H1 (cell line): ENCODE measurements at regions not wholly inside any gene's neighbourhood (a gene's known extent, or its start where the extent isn't known, plus 50 kb on each side); places are given as distances from the start of the nearest gene placed in this dataset.

Experiments
- CTCF ChIA-PET: fragments of 300-600 bp; sonication (Branson Sonifier 250); formaldehyde crosslinking; loops from one replicate; lab custom pipeline; 2021; ENCODE audit not compliant: partially characterized antibody; lab: Charles Lee
- POLR2A ChIA-PET: fragments of 300-600 bp; sonication (Branson Sonifier 250); formaldehyde crosslinking; loops from one replicate; lab custom pipeline; 2021; ENCODE audit warnings: inconsistent platforms; ENCODE audit not compliant: partially characterized antibody; lab: Charles Lee
- DNase-seq, 2 experiments: peaks; one replicate each; pipeline versions ENCODE4 v3.0.0 to v3.0.0-alpha.2; 2010 to 2022; ENCODE audit warnings: low spot score in 2 of 2, low read depth in 1 of 2, mixed read lengths in 1 of 2
- FAIRE-seq: peaks from 2 replicates; lab custom pipeline; 2011; peaks lifted over from hg19 to GRCh38; lab: Jason Lieb, UNC
- H2AFZ ChIP-seq: 2 replicates; pipeline ENCODE4 v1.8.1; 2012; ENCODE audit warnings: low read length, inconsistent platforms
- H2AK5ac ChIP-seq: 2 replicates; pipeline ENCODE4 v1.6.1; 2013; ENCODE audit warnings: low read depth, low read length
- H2BK120ac ChIP-seq: replicated peaks from 2 replicates; pipeline ENCODE3; 2013; ENCODE audit warnings: low read depth, low read length, inconsistent platforms
- H2BK12ac ChIP-seq: 2 replicates; pipeline ENCODE4 v1.6.1; 2013; ENCODE audit warnings: low read depth, low read length
- H2BK15ac ChIP-seq: 2 replicates; pipeline ENCODE4 v1.6.1; 2013; ENCODE audit warnings: low read length
- H2BK20ac ChIP-seq: 2 replicates; pipeline ENCODE4 v1.6.1; 2013; ENCODE audit warnings: low read length
- H2BK5ac ChIP-seq: 2 replicates; pipeline ENCODE4 v1.6.1; 2013; ENCODE audit warnings: low read depth, low read length
- H3K14ac ChIP-seq: 2 replicates; pipeline ENCODE4 v1.6.1; 2013; ENCODE audit warnings: inconsistent platforms; ENCODE audit not compliant: insufficient read length
- H3K18ac ChIP-seq: 2 replicates; pipeline ENCODE4 v1.6.1; 2013; ENCODE audit warnings: low read length; ENCODE audit errors: extremely low read depth
- H3K23ac ChIP-seq: 2 replicates; pipeline ENCODE4 v1.6.1; 2013; ENCODE audit warnings: inconsistent platforms; ENCODE audit not compliant: insufficient read length
- H3K23me2 ChIP-seq: 2 replicates; pipeline ENCODE4 v1.6.1; 2013; ENCODE audit warnings: low read depth, low read length
- H3K27ac ChIP-seq: 2 replicates; pipeline ENCODE4 v1.6.1; 2011; ENCODE audit warnings: low read depth, low read length, inconsistent platforms
- H3K27me3 ChIP-seq, 4 experiments: replicated peaks in 1 of 4; 1 replicate in 1 of 4; 2 replicates in 3 of 4; pipeline versions ENCODE4 v1.6.1 to v1.8.1; 2011 to 2013; ENCODE audit warnings: low read length in 3 of 4, mild to moderate bottlenecking in 3 of 4, inconsistent platforms in 2 of 4, mixed read lengths in 2 of 4, moderate library complexity in 1 of 4; ENCODE audit not compliant: control insufficient read depth in 3 of 4, insufficient read depth in 3 of 4; ENCODE audit errors: extremely low read depth in 1 of 4
- H3K36me3 ChIP-seq, 4 experiments: 2 replicates each; pipeline versions ENCODE4 v1.6.1 to v1.8.1; 2011 to 2013; ENCODE audit warnings: mild to moderate bottlenecking in 4 of 4, low read length in 3 of 4, moderate library complexity in 2 of 4, control low read depth in 1 of 4, inconsistent platforms in 1 of 4; ENCODE audit not compliant: insufficient read depth in 4 of 4, control insufficient read depth in 2 of 4
- H3K4ac ChIP-seq: replicated peaks from 2 replicates; pipeline ENCODE3; 2013; ENCODE audit warnings: low read length, low read depth, mixed read lengths, inconsistent platforms; ENCODE audit not compliant: insufficient read length
- H3K4me1 ChIP-seq, 4 experiments: replicated peaks in 1 of 4; 1 replicate in 1 of 4; 2 replicates in 3 of 4; pipeline versions ENCODE4 v1.6.1 to v1.8.1; 2011 to 2013; ENCODE audit warnings: low read length in 3 of 4, inconsistent platforms in 2 of 4, mixed read lengths in 1 of 4; ENCODE audit not compliant: insufficient read depth in 4 of 4, control insufficient read depth in 3 of 4
- H3K4me2 ChIP-seq, 2 experiments: 2 replicates each; pipeline versions ENCODE4 v1.6.1 to v1.8.1; 2011 to 2013; ENCODE audit warnings: low read depth in 2 of 2, low read length in 2 of 2, control low read depth in 1 of 2, inconsistent platforms in 1 of 2, mild to moderate bottlenecking in 1 of 2; ENCODE audit not compliant: insufficient read depth in 1 of 2
- H3K4me3 ChIP-seq, 4 experiments: fragments of 200-600, 300-600 bp in 1 of 4; sonication (generic), shearing (Covaris generic), sonication (Bioruptor Twin) in 1 of 4; 2 replicates each; pipeline versions ENCODE4 v1.5.1 to v1.8.1; 2011 to 2016; ENCODE audit warnings: low read length in 4 of 4, low read depth in 3 of 4, control low read depth in 2 of 4, inconsistent platforms in 2 of 4, mild to moderate bottlenecking in 2 of 4, mixed read lengths in 1 of 4, moderate library complexity in 1 of 4; ENCODE audit not compliant: insufficient read depth in 2 of 4; ENCODE audit errors: extremely low read depth in 1 of 4
- H3K56ac ChIP-seq: replicated peaks from 2 replicates; pipeline ENCODE3; 2013; ENCODE audit warnings: low read depth, mild to moderate bottlenecking, mixed read lengths, low read length, inconsistent platforms; ENCODE audit not compliant: insufficient read length
- H3K79me1 ChIP-seq: 2 replicates; pipeline ENCODE4 v1.6.1; 2013; ENCODE audit warnings: low read depth, low read length, control low read depth
- H3K79me2 ChIP-seq, 2 experiments: 2 replicates each; pipeline versions ENCODE4 v1.6.1 to v1.8.1; 2012 to 2013; ENCODE audit warnings: low read length in 2 of 2, mild to moderate bottlenecking in 2 of 2, inconsistent platforms in 1 of 2; ENCODE audit not compliant: insufficient read depth in 2 of 2, control insufficient read depth in 1 of 2
- H3K9ac ChIP-seq, 4 experiments: replicated peaks in 1 of 4; 1 replicate in 1 of 4; 2 replicates in 3 of 4; pipeline versions ENCODE4 v1.6.1 to v1.8.1; 2011 to 2013; ENCODE audit warnings: low read depth in 3 of 4, low read length in 3 of 4, control low read depth in 2 of 4, mild to moderate bottlenecking in 2 of 4, moderate library complexity in 2 of 4, inconsistent platforms in 1 of 4; ENCODE audit errors: extremely low read depth in 1 of 4
- H3K9me3 ChIP-seq, 2 experiments: 2 replicates each; pipeline versions ENCODE4 v1.6.1 to v1.8.1; 2012 to 2013; ENCODE audit warnings: mild to moderate bottlenecking in 2 of 2, moderate library complexity in 2 of 2, control low read depth in 1 of 2, inconsistent platforms in 1 of 2, low read depth in 1 of 2, low read length in 1 of 2, mixed read lengths in 1 of 2; ENCODE audit not compliant: insufficient read depth in 2 of 2
- H4K20me1 ChIP-seq, 2 experiments: replicated peaks in 1 of 2; 2 replicates each; pipeline versions ENCODE3 to v1.8.1; 2011 to 2013; ENCODE audit warnings: inconsistent platforms in 2 of 2, low read length in 2 of 2, mild to moderate bottlenecking in 1 of 2; ENCODE audit not compliant: insufficient read depth in 2 of 2, control insufficient read depth in 1 of 2
- H4K5ac ChIP-seq: 2 replicates; pipeline ENCODE4 v1.6.1; 2013; ENCODE audit warnings: low read length, low read depth, mixed read lengths, inconsistent platforms; ENCODE audit not compliant: insufficient read length
- H4K8ac ChIP-seq: 2 replicates; pipeline ENCODE4 v1.8.0; 2013; ENCODE audit warnings: mild to moderate bottlenecking, moderate library complexity, low read length, inconsistent platforms; ENCODE audit not compliant: insufficient read depth; ENCODE audit errors: extremely low read depth
- H4K91ac ChIP-seq: replicated peaks from 2 replicates; pipeline ENCODE3; 2013; ENCODE audit warnings: low read length, mixed read lengths, inconsistent platforms; ENCODE audit not compliant: insufficient read length
- CHD2 ChIP-seq: IDR thresholded peaks from 2 replicates; pipeline ENCODE4 v1.6.1; 2012; ENCODE audit warnings: low read length, improper control_type of control experiment
- SUZ12 ChIP-seq: fragments of 200-600 bp; sonication (generic); IDR thresholded peaks from 2 replicates; pipeline ENCODE4 v1.6.1; 2012; ENCODE audit warnings: mild to moderate bottlenecking, inconsistent platforms, low read length, moderate library complexity, mixed read lengths
- TAF7 ChIP-seq: optimal IDR thresholded peaks from 2 replicates; pipeline ENCODE3; 2011; ENCODE audit warnings: low read depth, mild to moderate bottlenecking, inconsistent platforms, low read length, moderate library complexity, borderline replicate concordance
- WGBS, 2 experiments: shearing (Covaris generic) in 1 of 2; methylation state at CpG; one replicate each; pipeline versions ENCODE4 v1.1.6 to v1.1.7; 2013 to 2015; ENCODE audit warnings: low lambda C conversion rate in 2 of 2, mixed read lengths in 2 of 2, inconsistent platforms in 1 of 2, low coverage in 1 of 2, missing lambda C conversion rate in 1 of 2; ENCODE audit not compliant: insufficient replicate concordance in 2 of 2, insufficient coverage in 1 of 2, insufficient read length in 1 of 2; ENCODE audit errors: extremely low coverage in 1 of 2, missing lambda C conversion rate in 1 of 2; 5-methylcytosine and 5-hydroxymethylcytosine counted together

GRCh38 chr6:51479296-51479695 lies 608.1 kb downstream of the PKHD1 start:
- Histone ChIP-seq H4K5ac (no peak overlapping the region), H2BK120ac (no peak overlapping the region), H3K27ac (no peak overlapping the region), H3K4me1 (no peaks in the 10 kb centered on the region), H2BK12ac (no peak overlapping the region), H3K18ac (no peak overlapping the region), H4K20me1 (no peaks in the 10 kb centered on the region), H3K4ac (no peak overlapping the region), H3K9ac (no peak overlapping the region), H3K36me3 (no peaks in the 10 kb centered on the region), H3K14ac (no peak overlapping the region), H4K8ac (no peak overlapping the region), H2BK20ac (no peak overlapping the region), H3K23me2 (no peaks in the 10 kb centered on the region; the same call in 1 of the 2 replicates), H3K4me2 (no peak overlapping the region), H2BK5ac (no peak overlapping the region), H3K4me3 (no peak overlapping the region), H3K79me1 (no peaks in the 10 kb centered on the region), H3K79me2 (no peaks in the 10 kb centered on the region), H3K56ac (no peak overlapping the region), H3K27me3 (no peaks in the 10 kb centered on the region), H2AFZ (no peak overlapping the region), H2AK5ac (no peak overlapping the region), H2BK15ac (no peak overlapping the region), H3K9me3 (no peaks in the 10 kb centered on the region), H3K23ac (no peak overlapping the region), H4K91ac (no peak overlapping the region)
- 95% methylated on average over 1 of the region's 1 CpG; no CpG with 5 or more reads in 1 of the 2 experiments for WGBS, 2 experiments
- POLR2A ChIA-PET, result no interaction called here
- CTCF ChIA-PET, result interaction anchor here (0.6 to 1.5 kb wide), 2 partner anchors 14 to 364 kb away, joined by 4 to 6 read pairs; no protein-coding TSS in a partner anchor
- FAIRE-seq (no peak), DNase-seq (no peak)
- TF ChIP-seq CHD2 (no peak), SUZ12 (no peak), TAF7 (no peak)
